ENCODE measurements at regions not wholly inside any gene's neighbourhood (a gene's known extent, or its start where the extent isn't known, plus 50 kb on each side); places are given as distances from the start of the nearest gene placed in this dataset.

DNA sequence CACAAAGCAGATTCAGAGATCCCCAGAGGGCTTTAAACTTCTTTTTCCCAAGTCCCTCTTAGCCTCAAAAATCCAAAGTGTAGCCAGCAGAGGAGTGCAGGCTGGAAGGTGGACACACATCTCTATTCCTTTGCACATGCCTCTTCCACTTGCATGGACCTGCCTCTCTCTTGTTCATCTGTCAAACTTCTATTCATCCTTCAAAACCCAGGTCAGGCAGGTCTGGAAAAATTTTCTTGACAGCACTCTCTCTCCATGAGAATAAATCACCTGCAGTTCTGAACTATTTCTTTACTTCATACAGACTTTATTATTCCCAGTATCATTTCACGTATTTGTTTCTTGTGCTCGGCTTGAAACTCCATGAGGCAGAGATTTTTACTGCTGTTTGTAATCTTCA lies 127.5 kb downstream of the SS18 start:
- DNase-seq: no peak

- DNase-seq: no peak
These were observed 128.2 kb downstream of the SS18 start for GRCh38 chr18:25962176-25962575.

DNA sequence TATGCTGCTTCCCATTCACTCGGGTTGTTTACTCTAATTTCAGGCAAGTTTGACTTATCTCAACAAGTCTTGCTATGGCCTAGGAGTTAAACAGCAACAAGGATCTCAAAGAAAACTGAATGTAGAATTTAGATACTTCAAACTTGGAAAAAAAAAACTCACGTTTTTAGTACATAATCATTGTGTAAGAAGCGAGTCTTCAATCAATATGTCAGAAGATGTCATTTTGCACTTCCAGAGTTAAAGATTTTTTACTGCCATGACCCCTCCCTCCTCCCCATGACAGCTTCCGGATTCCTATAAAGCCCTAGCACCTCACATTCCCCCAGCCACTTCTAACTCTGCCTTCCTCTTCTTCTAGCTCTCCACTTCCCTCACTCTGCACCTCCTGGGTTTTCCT lies 133.4 kb downstream of the SS18 start:
- DNase-seq: no peak

DNA sequence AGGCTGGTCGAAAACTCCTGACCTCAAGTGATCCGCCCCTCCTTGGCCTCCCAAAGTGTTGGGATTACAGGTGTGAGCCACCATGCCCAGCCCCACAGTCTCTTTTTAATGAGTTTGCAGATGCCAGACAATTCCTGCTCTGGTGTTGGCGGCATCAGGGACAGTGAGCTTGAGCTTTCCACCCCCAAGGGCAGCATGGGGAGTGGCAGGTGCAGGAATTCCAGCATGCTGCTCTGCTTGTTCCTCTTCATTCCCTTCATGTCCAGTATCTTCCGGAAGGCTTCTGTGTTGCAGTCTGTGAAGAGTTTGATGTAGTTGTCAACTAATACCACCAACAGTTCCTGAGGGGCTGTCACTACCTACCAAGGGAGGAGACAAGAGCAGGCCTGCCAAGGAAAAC lies 137.3 kb downstream of the SS18 start:
- DNase-seq: no peak

GRCh38 chr18:25950321-25950720 lies 140.1 kb downstream of the SS18 start:
- DNase-seq: no peak

DNA sequence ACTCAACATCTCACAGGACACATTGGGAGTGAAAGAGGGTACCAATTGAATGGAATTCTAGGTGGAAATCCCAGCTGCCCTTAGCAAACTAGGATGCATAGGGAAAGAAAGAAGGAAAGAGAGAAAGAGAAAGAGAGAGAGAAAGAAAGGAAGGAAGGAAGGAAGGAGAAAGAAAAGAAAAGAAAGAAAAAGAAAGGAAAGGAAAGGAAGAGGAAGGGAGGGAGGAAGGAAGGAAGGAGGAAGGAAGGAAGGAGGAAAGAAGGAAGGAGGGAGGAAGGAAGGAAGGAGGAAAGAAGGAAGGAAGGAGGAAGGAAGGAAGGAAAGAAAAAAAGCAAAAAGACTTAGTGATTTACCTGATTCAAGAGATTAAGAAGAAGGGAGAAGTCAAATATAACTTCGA lies 143.9 kb downstream of the SS18 start:
- no peak for DNase-seq

DNA sequence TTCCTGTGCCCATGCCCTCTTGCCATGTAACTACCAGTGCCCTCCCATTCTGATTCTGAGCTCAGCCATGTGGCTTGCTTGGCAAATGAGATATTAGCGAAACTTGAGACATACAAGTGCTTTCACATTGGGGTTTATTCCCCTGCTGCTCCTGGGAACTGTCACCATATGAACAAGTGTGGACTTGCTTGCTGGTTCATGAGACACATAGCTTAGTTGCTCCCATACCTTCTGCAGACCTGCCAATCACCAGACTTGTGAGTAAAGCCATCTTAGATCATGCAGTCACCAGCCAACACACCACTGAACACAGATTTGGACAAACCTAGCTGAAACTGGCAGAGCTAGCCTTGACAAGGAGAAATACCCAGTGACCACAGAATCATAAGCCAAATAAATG lies 155.1 kb downstream of the SS18 start:
- no peak for DNase-seq

- DNase-seq: no peak
These were observed 159.3 kb downstream of the SS18 start for GRCh38 chr18:25931126-25931525.

- no peak for DNase-seq
These were observed 160.6 kb downstream of the SS18 start for GRCh38 chr18:25929787-25930186.

DNA sequence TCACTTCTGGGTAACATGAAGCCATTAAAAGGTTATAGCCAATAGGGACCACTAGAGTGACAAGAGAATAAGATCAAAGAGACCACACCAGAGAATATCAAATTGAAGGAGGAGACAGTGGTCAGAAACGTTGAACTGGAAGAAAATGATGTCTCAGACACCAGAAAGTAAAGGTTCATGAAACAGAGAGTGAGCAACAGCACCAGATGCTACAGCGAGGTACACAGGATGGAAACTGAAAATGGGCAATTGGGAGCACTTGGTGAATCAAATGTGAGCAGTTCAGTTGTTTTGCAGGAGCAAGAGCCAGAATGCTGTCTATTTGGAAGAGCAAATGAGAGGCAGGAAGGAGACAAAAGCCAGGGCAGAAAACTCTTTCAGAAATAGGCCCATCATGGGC lies 162.6 kb downstream of the SS18 start:
- no peak for DNase-seq

DNA sequence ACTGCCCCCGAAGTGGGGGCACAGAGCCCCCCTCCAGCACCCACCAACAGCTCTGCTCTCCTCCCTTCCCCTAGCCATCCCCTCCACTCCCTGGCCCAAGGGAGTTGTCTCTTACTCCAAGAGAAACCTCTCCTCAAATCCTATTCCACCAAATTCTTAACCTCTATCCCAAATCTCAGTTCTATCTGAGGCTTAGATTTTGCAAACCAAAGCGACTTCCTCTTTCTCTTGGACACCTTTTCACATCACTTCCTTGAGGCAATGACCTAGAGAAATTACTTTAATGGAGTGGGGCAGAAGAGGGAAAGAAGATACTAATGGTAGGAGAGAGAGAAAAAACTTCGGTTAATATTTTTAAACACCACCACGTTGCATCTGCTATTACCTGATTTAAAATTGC lies 167.2 kb downstream of the SS18 start:
- no peak for DNase-seq

DNA sequence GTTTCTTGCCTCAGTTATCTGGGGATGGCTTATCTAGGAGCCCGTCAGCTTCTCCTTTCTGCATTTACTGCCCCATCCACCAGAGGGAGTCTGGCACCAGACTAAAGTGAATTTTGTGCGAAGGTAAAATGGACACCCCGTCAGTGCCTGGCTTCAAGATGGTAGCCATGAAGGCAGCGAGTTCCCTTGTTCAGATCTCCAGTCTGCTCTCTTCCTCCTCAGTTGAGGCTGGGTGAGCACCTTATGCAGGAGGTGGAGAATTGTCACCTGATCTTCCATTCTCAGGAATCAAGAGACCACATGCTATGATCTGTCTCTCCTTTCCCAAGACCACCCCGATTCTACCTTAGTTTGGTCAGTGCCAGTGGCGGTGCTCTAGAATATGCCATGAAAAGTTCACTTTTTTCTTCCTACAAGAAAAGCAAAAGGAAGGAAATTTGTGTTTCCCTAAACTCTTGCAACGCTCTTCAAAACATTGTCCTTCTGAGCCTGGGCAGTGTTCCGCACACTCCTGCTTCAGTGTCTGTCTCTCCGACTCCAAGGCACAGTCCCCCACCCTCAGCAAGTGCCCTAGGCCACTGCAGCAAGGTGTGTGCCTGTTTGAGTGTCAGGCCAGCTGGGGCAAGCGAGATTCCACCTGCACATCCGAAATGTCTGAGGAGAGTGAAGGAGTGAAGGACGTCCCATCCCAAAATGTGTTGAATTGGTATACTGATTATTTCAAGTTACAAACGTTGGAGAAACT lies 168.6 kb downstream of the SS18 start:
- peak in 1 of 2 experiments; percentile 47 for DNase-seq

DNA sequence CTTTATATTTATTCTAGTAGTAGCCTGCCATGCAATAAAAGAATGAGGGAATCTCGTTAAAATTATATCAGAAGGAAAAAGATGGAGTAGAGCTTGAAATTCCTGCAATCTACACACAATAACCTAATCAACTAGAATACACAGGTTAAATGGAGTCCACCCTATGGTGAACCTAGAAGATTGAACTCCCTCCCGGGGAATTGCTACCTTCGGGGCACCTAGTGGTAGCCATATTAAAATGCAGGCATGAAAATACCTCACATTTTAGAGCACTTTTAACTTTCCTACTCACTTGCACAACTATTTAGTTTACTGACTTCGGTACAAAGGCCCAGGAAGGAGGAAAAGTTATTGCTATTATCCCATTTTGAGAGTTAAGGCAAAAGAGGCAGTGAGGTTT lies 174.5 kb downstream of the SS18 start:
- DNase-seq: no peak

DNA sequence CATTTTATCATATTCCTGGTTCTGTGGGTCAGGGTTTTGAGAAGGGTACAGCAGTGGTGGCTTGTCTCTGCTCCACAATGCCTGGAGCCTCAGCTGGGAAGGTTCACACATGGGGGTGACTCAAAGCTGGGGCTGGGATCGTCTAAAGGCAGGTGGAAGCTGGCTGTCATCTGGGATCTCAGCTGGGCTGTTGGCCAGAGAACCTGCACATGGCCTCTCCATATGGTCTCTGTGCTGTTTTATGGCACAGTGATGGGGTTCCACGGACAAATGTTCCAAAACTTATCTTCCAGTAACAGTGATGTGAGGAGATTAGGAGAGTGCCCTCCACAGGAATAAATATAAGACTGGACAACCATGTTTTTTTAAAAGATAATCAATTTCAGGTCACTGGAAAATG lies 191.4 kb downstream of the SS18 start:
- DNase-seq: peak in 1 of 2 experiments; percentile 66

GRCh38 chr18:25896956-25897355 lies 193.5 kb downstream of the SS18 start:
- DNase-seq: peak in 1 of 2 experiments; percentile 32

GRCh38 chr18:25896178-25896780 lies 194.1 kb downstream of the SS18 start:
- peak in 1 of 2 experiments; percentile 65 for DNase-seq

DNA sequence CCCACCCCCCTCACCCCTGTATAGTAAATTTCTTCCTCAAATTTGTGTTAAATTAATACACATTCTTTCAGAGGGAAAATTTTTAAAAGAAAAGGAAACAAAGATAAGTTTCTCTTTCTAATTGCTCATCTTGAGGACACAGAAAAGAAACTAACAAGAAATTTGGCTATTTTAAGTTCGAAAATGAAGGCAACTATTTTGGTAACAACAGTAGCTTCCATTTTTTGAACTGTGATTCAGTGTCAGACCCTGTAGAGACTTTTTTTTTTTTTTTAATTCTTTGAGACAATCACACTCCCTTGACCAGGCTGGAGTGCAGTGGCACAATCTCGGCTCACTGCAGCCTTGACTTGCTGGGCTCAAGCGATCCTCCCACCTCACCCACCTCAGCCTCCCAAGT lies 194.9 kb downstream of the SS18 start:
- DNase-seq: no peak

DNA sequence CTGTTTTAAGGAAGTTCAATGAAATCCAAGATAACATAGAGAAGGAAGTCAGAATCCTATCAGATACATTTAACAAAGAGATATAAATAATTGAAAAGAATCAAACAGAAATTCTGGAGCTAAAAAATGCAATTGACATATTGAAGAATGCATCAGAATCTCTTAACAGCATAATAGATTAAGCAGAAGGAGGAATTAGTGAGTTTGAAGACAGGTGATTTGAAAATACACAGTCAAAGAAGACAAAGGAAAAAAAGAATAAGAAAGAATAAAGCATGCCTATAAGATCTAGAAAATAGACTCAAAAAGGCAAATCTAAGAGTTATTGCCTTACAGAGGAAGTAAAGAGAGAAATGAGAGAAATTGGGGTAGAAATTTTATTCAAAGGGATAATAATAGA lies 204.1 kb downstream of the SS18 start:
- no peak for DNase-seq

- no peak for DNase-seq
These were observed 207.3 kb downstream of the SS18 start for GRCh38 chr18:25883091-25883490.

GRCh38 chr18:25881149-25881548 lies 209.3 kb downstream of the SS18 start:
- no peak for DNase-seq

DNA sequence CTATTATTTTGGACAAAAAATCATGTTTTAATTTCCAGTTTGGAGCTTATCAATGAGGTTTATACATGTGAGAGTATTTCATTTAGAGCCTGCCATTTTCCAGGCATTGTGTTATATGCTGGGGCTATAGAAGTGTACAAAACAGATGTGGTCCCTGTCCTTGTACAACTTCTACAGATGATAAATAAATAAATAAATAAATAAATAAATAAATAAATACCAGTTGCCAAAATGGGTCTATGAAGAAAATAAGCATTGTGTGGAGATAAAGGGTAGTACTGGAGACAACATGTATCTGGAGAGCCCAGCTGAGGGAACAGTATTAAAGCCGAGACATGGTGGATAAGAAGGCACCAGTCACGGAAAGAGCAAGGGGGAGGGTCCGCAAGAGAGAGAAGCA lies 210.0 kb downstream of the SS18 start:
- DNase-seq: no peak

DNA sequence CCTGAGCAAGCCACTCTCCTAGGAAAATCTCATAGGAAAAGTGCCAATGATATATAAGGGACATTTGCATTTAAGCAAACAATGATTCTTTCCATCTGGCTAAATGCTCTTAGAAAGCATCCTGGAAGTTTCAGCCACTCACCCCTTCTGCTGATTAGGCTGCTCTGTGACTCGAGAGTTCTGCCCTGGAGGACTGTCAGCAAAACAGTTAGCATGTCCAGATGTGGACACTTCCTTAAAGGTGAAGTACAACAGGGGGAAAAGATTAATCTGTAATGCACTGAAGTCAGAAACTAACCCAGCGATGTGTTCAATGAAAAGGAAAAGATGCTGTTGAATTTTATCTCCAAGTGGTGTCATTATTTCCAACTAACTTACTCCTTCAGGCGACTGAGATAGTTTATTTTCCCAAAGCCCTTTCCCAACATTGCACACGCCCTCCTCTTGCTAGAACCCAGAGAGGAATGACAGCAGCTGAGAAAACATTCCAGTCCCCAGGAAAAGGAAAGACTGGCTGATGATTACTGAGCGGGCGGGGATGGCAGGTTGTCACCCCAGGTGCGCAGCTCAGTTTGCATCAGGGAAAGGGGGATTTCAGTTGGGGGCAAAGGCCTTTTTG lies 214.0 kb downstream of the SS18 start:
- no peak for DNase-seq

GRCh38 chr18:25875551-25876240 lies 214.7 kb downstream of the SS18 start:
- DNase-seq: peak in 1 of 2 experiments; percentile 35

DNA sequence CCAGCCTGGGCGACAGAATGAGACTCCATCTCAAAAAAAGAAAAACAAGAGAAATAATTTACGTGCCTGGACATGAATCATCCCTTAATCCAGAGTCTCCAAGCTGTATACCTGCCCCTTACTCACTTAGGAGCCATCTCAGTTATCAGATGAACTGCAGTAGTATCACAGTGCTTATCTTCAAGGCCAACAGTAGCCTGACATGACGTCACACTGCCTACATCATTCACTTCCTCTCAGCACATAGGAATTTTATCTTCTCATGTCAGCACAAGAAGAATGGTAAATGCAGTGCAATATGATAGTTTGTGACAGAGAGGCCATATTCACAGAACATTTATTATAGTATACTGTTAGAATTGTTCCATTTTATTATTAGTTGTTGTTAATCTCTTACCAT lies 216.6 kb downstream of the SS18 start:
- no peak for DNase-seq

Data from NCI-H446 (cell line).